ENCODE measurements at regions not wholly inside any gene's neighbourhood (a gene's known extent, or its start where the extent isn't known, plus 50 kb on each side); places are given as distances from the start of the nearest gene placed in this dataset.

- DNase-seq = no peak
Observed at GRCh38 chr5:88483964-88484672, 215.5 kb upstream of the TMEM161B start.

GRCh38 chr5:88480801-88481499 is 212.3 kb upstream of the TMEM161B start:
- DNase-seq = no peak

DNA sequence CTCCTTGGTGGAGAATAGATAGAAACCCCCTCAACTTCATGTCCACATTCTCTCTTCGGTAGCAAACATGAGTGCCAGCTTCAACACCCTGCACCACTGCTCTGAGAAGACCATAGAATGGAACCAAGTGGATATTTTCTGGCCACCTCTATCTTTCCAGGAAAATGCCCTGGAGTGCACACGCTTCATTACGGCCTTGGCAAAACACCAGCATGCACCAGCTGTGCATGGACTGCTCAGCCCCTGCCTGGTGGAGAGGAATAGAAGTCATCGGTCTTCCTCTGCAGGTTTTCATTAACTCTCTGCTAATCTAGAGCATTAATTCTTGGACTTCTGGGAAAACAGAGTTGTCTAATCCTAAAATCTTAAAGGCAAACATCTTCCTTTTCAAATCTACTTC is 211.6 kb upstream of the TMEM161B start:
- no peak for DNase-seq

DNA sequence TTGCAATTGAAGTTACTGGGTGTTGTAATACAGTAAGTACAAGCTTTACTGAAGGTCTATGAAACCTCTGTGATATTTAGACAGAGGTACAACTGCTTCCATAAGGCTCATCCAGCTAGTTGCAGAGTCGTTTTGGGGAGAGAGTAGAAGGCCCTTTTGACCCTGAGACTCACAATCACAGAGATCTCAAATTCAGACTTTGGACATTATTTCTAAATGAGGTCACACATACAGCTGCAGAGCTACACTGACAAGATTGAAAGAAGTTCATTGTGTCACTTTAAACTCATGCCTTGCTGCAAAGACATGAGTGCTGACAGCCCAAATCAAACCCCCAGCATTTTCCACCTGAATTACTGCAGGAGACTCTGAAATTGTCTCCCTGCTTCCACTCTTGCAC is 205.9 kb upstream of the TMEM161B start:
- no peak for DNase-seq

GRCh38 chr5:88470745-88471144 is 202.1 kb upstream of the TMEM161B start:
- DNase-seq = no peak

DNA sequence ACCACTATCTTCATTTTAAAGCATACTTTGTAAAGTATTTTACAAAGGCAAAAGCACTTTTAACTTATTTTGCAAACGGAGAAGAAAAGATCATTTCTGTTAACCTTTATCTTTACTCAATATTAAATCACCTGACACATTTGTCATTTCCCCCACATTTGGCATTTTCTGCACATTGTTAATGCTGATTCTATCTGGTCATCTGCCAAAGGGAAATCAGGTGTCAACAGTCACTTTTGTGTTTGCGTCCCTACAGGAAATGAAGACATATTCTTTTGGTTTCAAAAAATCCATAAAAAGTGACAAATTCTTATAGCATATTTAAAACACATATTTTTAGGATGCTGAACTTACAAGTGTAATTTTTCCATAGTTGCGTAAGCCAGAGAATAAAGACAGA is 191.3 kb upstream of the TMEM161B start:
- no peak for DNase-seq

DNA sequence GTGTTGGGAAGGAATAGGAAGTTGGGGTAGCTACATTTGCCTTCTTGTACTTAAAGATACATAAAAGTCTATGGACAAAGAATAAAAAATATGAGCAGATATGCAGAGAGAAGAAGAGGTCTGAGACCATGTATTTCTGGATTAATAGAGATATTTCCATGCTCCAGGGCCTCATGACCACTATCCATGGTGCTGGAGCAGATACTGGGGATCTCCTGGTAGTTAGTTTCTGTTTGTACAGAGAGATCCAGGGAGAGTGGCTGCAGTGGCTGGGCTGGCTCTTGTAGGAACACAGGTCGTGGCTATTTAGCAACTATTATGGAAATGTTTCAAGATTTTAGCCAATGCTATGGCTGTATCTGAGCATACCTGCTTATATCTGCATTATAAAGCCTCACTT is 184.2 kb upstream of the TMEM161B start:
- DNase-seq = no peak

- no peak for DNase-seq
Observed at GRCh38 chr5:88450239-88450638, 181.6 kb upstream of the TMEM161B start.

DNA sequence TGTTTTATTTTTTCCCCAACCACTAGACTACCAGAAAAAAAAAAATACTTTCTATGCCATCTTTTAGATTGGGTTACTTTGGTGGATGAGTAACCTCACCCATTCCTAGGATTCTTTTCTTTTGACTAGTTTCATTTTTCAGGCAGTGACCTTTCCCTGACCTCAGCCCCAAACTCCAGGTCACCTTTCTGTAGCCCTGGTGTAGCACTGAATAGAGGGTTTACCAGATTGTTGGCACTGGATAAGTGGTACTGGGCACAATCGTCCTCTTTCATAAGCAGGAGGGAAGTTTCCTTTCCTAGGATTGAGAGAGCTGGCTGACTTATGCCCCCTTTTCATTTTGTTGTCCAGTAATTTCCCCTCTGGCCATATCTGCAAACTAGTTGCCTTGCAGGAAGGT is 169.4 kb upstream of the TMEM161B start:
- DNase-seq = no peak

DNA sequence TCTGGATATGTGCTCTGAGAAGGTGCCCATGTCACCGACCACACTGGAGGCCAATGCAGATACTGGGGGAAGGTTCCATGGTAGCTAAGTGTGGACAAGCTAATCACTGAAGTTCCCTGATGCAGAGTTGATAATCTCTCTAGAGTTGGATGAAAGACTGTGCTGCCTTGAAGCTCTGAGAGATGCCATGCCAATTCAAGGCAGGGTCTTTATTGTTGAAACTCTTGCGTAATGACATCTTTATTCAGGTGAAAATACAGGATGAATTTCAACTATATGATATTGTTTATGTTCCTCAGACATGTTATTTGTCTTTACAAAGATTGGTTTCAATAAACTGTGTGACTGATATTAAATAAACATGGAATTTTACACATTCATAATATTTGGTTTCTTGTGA is 167.6 kb upstream of the TMEM161B start:
- no peak for DNase-seq

DNA sequence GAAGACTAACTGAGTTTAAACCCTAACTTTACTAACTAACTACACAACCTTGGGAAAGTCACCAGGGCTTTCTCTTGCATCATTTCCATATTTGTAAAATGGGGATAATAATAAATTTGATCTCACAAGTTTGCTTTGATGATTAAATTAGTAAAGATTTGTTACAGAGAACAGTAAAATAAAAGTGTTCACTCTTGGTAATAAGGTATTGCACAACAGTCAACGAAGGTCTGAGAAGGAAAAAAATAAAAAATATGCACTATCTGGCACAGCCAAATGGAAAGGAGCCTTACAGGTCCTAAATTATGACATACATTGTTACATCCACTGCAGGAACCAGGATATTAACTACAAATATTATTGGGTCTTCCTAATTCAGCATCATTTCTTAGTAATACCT is 160.0 kb upstream of the TMEM161B start:
- no peak for DNase-seq

DNA sequence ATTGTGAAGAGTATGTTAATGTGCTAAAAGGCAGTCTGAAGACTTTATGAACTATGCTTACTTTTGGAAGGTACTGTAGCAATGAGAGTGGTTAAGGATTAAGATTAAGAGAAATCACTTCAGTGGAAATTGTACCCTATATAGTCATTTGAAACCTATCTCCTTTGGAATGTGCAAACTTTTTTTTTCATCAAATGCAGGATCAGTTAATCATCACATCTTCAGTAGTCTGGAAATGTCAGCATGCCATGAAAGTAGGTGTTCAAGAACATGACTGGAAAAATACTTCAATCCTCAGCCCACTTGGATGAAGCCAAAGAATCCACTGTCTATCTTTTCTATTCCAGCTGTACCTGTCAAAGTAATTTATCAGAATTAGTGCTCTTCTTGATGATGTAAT is 157.8 kb upstream of the TMEM161B start:
- DNase-seq = no peak

- no peak for DNase-seq
Observed at GRCh38 chr5:88425124-88425523, 156.5 kb upstream of the TMEM161B start.

DNA sequence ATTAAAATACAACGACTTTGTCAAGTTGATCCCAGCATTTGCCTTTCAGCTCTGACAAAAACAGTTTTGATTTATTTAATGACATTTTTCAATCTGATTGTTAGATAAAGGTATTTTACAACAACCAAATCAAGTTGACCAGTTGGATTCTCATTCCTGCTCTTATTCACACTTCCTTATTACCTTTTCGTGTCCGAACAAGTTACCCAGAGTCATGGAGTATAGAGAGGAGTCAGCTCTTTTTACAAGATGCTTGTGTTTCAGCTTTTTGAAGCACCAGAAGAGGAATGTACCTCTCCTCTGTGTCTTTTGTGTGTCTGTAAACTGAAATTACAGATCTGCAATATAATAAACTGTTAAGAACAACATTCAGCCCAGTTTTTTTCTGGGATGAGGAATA is 151.3 kb upstream of the TMEM161B start:
- no peak for DNase-seq

- no peak for DNase-seq
Observed at GRCh38 chr5:88407341-88407740, 138.7 kb upstream of the TMEM161B start.

DNA sequence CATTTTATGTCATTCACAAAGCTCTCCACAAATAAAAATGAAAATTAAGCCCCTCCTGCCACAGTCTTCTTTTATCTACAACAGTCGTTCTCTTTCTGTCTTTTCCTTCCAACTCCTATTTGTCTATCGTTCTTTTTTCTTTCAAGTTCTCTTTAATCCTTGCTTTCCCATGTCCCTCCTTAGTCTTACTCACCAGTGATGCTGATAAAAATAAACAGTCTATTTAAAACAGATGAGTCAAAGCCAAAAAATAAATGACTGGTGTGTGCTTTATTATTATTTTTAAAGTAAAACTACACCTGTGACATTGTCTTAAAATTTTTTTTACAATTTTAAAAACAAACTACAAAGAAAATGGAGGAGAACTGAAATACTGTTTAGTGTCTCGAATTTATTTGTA is 137.1 kb upstream of the TMEM161B start:
- no peak for DNase-seq

DNA sequence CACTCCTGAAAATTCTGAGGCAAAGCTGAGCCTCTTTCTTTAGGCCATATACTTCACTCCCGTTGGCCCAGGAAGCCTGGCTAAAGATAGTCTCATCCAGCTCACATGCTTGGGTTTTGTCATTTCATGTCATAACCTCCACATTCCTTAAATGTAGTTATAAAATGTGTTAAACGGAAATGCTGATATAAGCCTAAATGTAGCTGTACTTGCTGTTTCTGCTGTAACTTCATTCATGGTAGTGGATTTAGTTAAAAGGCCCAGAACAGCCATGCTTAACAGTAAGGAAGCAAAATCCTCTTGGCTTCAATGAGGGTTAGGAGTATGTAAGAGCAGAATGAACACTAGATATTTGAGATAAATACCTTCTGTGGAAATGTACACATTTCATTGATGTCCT is 135.8 kb upstream of the TMEM161B start:
- no peak for DNase-seq

- DNase-seq = no peak
Observed at GRCh38 chr5:88401686-88402085, 133.0 kb upstream of the TMEM161B start.

DNA sequence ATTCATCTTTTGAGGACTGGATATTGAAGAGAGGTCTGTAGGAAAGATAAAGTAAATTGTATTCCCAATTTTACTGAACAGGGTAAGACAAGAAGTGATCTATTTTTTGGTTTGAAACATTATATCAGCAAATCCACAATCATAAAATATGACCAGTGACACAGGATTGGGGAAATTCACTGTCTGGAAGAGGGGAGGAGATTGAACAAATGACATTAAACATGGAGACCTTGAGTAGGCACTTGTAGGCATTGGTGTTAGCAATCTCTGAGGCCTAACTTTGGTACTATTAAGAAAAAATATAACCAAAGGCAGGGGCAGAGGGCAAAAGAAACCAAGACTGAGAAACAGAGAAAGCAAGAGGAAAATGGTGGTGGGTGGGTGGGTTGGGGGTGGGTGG is 132.6 kb upstream of the TMEM161B start:
- DNase-seq = no peak

DNA sequence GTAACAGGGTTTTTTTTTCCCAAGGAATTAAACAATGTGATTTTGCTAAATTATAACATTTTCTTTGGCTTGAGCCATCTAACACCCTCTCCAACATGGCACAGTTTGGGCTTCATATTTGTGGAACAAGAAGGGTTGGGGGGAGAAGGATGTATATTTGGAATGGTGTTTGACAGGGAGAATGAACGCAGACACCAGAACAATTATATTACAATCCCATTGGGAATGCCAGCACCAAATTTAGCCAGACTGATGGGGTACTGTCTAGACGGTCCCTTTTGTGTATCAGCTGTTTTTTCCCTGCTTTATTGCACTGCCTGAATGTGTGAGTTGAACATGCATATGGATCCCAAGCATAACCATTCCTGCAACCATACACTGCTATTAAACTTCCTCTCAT is 130.9 kb upstream of the TMEM161B start:
- DNase-seq = no peak

- no peak for DNase-seq
Observed at GRCh38 chr5:88398316-88398715, 129.7 kb upstream of the TMEM161B start.

DNA sequence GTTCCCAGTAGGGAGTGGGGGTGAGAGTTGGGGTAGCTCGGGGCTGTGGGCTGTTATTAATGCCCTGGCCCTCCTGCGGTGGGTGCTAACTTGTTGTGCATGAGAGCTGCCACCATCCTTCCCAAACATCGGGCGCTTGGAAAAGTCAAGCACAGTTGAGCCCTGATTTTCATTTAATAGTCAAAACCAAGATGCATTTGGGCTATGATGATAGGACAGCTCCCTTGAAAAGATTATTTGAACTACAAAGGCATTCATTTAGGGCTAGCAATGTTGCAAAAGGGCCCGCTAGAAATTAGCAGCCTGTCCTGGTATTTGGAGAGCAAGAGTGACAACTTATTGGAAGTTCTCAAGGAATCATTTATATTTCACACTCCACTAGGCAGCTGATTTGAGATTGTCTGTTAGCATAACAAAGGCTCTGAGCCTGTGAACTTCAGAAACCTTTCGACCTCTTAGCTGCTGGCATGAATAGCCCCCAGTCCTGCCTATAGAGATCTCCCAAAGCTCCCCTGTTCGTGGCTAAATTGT is 128.2 kb upstream of the TMEM161B start:
- no peak for DNase-seq

- no peak for DNase-seq
Observed at GRCh38 chr5:88396000-88396535, 127.4 kb upstream of the TMEM161B start.

GRCh38 chr5:88395264-88395663 is 126.6 kb upstream of the TMEM161B start:
- no peak for DNase-seq

All from NCI-H748 treated with DMSO at 0.1 percent for 48 hours (cell line).